ENCODE measurements at regions not wholly inside any gene's neighbourhood (a gene's known extent, or its start where the extent isn't known, plus 50 kb on each side); places are given as distances from the start of the nearest gene placed in this dataset.

- DNase-seq, result peak; percentile 15
Measured at GRCh38 chr6:14066782-14067406, 50.7 kb upstream of the CD83 start.

GRCh38 chr6:14067656-14068055 lies 49.9 kb upstream of the CD83 start:
- no peak for DNase-seq
